Stimulated activated naive CD8-positive, alpha-beta T cell treated with anti-CD3 and anti-CD28 coated beads, Interleukin-15, Interleukin-2, amounts not matched to agents 100 U/mL and 50 U/mL, for 24 hours (primary cell): ENCODE measurements at regions not wholly inside any gene's neighbourhood (a gene's known extent, or its start where the extent isn't known, plus 50 kb on each side); places are given as distances from the start of the nearest gene placed in this dataset.
"Not testable (repeated sequence)": the region's sequence is repeated elsewhere in the genome, so short reads cannot be mapped to it uniquely, and the experiment has no call there.

Source experiments
- ATAC-seq: fragments of 150-1000 bp; cut with Tn5 transposase; one replicate; pipeline ENCODE4 v1.10.0; 2021
- DNase-seq: peaks from one replicate; pipeline ENCODE4 v3.0.0; 2021

- ATAC-seq, result no peak
Observed at GRCh38 chr7:41578700-41579099, 124.2 kb downstream of the INHBA start.

GRCh38 chr7:41576166-41576565 lies 126.7 kb downstream of the INHBA start:
- DNase-seq (no peak), ATAC-seq (no peak)

More at GRCh38 chr7:41578700-41579099, 124.2 kb downstream of the INHBA start:
- DNase-seq, result no peak

- ATAC-seq (no peak), DNase-seq (no peak)
Observed at GRCh38 chr7:41574377-41574776, 128.5 kb downstream of the INHBA start.

GRCh38 chr7:41573862-41574261 lies 129.0 kb downstream of the INHBA start:
- DNase-seq, result no peak
- no peak for ATAC-seq

- DNase-seq, result no peak
- ATAC-seq, result no peak
Observed at GRCh38 chr7:41573443-41573842, 129.4 kb downstream of the INHBA start.

GRCh38 chr7:41573015-41573414 lies 129.9 kb downstream of the INHBA start:
- no peak for DNase-seq
- no peak for ATAC-seq

- no peak for DNase-seq
- no peak for ATAC-seq
Observed at GRCh38 chr7:41571573-41571972, 131.3 kb downstream of the INHBA start.

GRCh38 chr7:41570766-41571165 lies 132.1 kb downstream of the INHBA start:
- ATAC-seq (no peak), DNase-seq (no peak)

GRCh38 chr7:41568135-41568534 lies 134.8 kb downstream of the INHBA start:
- no peak for ATAC-seq
- DNase-seq, result no peak

- DNase-seq (no peak), ATAC-seq (no peak)
Observed at GRCh38 chr7:41567731-41568114, 135.2 kb downstream of the INHBA start.

- ATAC-seq (no peak), DNase-seq (no peak)
Observed at GRCh38 chr7:41567031-41567730, 135.7 kb downstream of the INHBA start.

GRCh38 chr7:41566581-41566980 lies 136.3 kb downstream of the INHBA start:
- no peak for ATAC-seq

GRCh38 chr7:41565655-41566054 lies 137.2 kb downstream of the INHBA start:
- no peak for ATAC-seq
- no peak for DNase-seq

More at GRCh38 chr7:41566581-41566980, 136.3 kb downstream of the INHBA start:
- no peak for DNase-seq

- ATAC-seq (no peak), DNase-seq (no peak)
Observed at GRCh38 chr7:41559426-41559825, 143.5 kb downstream of the INHBA start.

GRCh38 chr7:41554481-41554880 lies 148.4 kb downstream of the INHBA start:
- ATAC-seq (no peak), DNase-seq (no peak)

- not testable (repeated sequence) for ATAC-seq, DNase-seq
Observed at GRCh38 chr7:41550046-41550445, 152.8 kb downstream of the INHBA start.

- ATAC-seq (no peak), DNase-seq (no peak)
Observed at GRCh38 chr7:41544241-41544640, 158.6 kb downstream of the INHBA start.

GRCh38 chr7:41540601-41541000 lies 162.3 kb downstream of the INHBA start:
- no peak for ATAC-seq
- no peak for DNase-seq

- ATAC-seq, result no peak
- no peak for DNase-seq
Observed at GRCh38 chr7:41538810-41539724, 163.8 kb downstream of the INHBA start.

- ATAC-seq (no peak), DNase-seq (no peak)
Observed at GRCh38 chr7:41536873-41537665, 165.8 kb downstream of the INHBA start.

- no peak for DNase-seq
- ATAC-seq, result no peak
Observed at GRCh38 chr7:41536122-41536872, 166.6 kb downstream of the INHBA start.

- ATAC-seq (no peak), DNase-seq (no peak)
Observed at GRCh38 chr7:41529831-41530230, 173.1 kb downstream of the INHBA start.
